Endothelial cell of umbilical vein (primary cell): ENCODE measurements at regions not wholly inside any gene's neighbourhood (a gene's known extent, or its start where the extent isn't known, plus 50 kb on each side); places are given as distances from the start of the nearest gene placed in this dataset.

ENCODE experiments used
- BruUV-seq: library from RNA; stranded (reverse); fragments of 400-500 nt; replicated peaks from 2 replicates; lab custom pipeline; 2021; lab: Mats Ljungman, UMichigan
- CTCF ChIA-PET: fragments of 300-600, 350-600 bp; sonication (Branson Sonifier 250); formaldehyde crosslinking; loops from one replicate; lab custom pipeline; 2021; ENCODE audit warnings: antibody characterized with exemption, inconsistent platforms; lab: Charles Lee
- POLR2A ChIA-PET: fragments of 300-600, 350-600 bp; sonication (Branson Sonifier 250); formaldehyde crosslinking; loops from one replicate; lab custom pipeline; 2021; ENCODE audit warnings: antibody characterized with exemption, inconsistent platforms; lab: Charles Lee
- DNase-seq: peaks from one replicate; pipeline ENCODE4 v3.0.0-alpha.2; 2011; ENCODE audit warnings: low read depth, low spot score
- FAIRE-seq: peaks from 2 replicates; lab custom pipeline; 2011; peaks lifted over from hg19 to GRCh38; lab: Jason Lieb, UNC
- H2AFZ ChIP-seq: 2 replicates; pipeline ENCODE4 v1.6.0; 2012; ENCODE audit warnings: low read depth, low read length, control low read depth, inconsistent platforms
- H3K27ac ChIP-seq: 2 replicates; pipeline ENCODE4 v1.5.1; 2011; ENCODE audit warnings: low read depth, mild to moderate bottlenecking, control low read depth, low read length, moderate library complexity; ENCODE audit not compliant: insufficient read depth
- H3K27me3 ChIP-seq, 2 experiments: 2 replicates each; pipeline versions ENCODE4 v1.6.0 to v1.6.1; 2011; ENCODE audit warnings: low read length in 2 of 2, mixed read lengths in 1 of 2; ENCODE audit not compliant: control insufficient read depth in 2 of 2, insufficient read depth in 2 of 2
- H3K36me3 ChIP-seq, 2 experiments: 2 replicates in 1 of 2; 3 replicates in 1 of 2; pipeline ENCODE4 v1.5.1; 2011; ENCODE audit warnings: low read length in 2 of 2, mild to moderate bottlenecking in 1 of 2, moderate library complexity in 1 of 2; ENCODE audit not compliant: control insufficient read depth in 2 of 2, insufficient read depth in 2 of 2; ENCODE audit errors: extremely low read depth in 1 of 2
- H3K4me1 ChIP-seq: 3 replicates; pipeline ENCODE4 v1.5.1; 2011; ENCODE audit warnings: mild to moderate bottlenecking, low read length; ENCODE audit not compliant: control insufficient read depth, insufficient read depth; ENCODE audit errors: extremely low read depth
- H3K4me2 ChIP-seq: 2 replicates; pipeline ENCODE4 v1.6.1; 2011; ENCODE audit warnings: low read length, control low read depth, mixed read lengths; ENCODE audit not compliant: insufficient read depth
- H3K4me3 ChIP-seq, 3 experiments: fragments of 200-600 bp in 1 of 3; sonication (generic), shearing (Covaris generic) in 1 of 3; replicated peaks in 1 of 3; 2 replicates each; pipeline ENCODE4 v1.5.1; 2011 to 2016; ENCODE audit warnings: control low read depth in 3 of 3, low read length in 3 of 3, mild to moderate bottlenecking in 2 of 3, inconsistent platforms in 1 of 3, low read depth in 1 of 3, moderate library complexity in 1 of 3; ENCODE audit not compliant: insufficient read depth in 1 of 3
- H3K79me2 ChIP-seq: 2 replicates; pipeline ENCODE4 v1.6.0; 2012; ENCODE audit warnings: low read length, inconsistent platforms; ENCODE audit not compliant: control insufficient read depth, insufficient read depth
- H3K9ac ChIP-seq: replicated peaks from 2 replicates; pipeline ENCODE3; 2011; ENCODE audit warnings: low read length, control low read depth; ENCODE audit not compliant: insufficient read depth; ENCODE audit errors: extremely low read depth
- H3K9me1 ChIP-seq: replicated peaks from 3 replicates; pipeline ENCODE4 v1.6.0; 2011; ENCODE audit warnings: mild to moderate bottlenecking, low read length; ENCODE audit not compliant: control insufficient read depth, insufficient read depth; ENCODE audit errors: extremely low read depth
- H3K9me3 ChIP-seq: replicated peaks from 2 replicates; pipeline ENCODE4 v1.5.1; 2012; ENCODE audit warnings: low read length, inconsistent platforms; ENCODE audit not compliant: control insufficient read depth, insufficient read depth
- H4K20me1 ChIP-seq: replicated peaks from 2 replicates; pipeline ENCODE3; 2011; ENCODE audit warnings: mild to moderate bottlenecking, low read length; ENCODE audit not compliant: control insufficient read depth, insufficient read depth; ENCODE audit errors: extremely low read depth
- EZH2 ChIP-seq: IDR thresholded peaks from 2 replicates; pipeline ENCODE4 v1.6.1; 2012; ENCODE audit warnings: borderline replicate concordance, low read depth, mild to moderate bottlenecking, moderate library complexity, low read length, inconsistent platforms; ENCODE audit not compliant: severe bottlenecking
- FOS ChIP-seq: IDR thresholded peaks from 2 replicates; pipeline ENCODE4 v1.6.1; 2011; ENCODE audit warnings: mild to moderate bottlenecking, low read length, moderate library complexity, borderline replicate concordance; ENCODE audit not compliant: insufficient read depth
- GATA2 ChIP-seq: IDR thresholded peaks from 2 replicates; pipeline ENCODE4 v1.7.0; 2011; ENCODE audit warnings: low read depth, mild to moderate bottlenecking, moderate library complexity, mixed read lengths, low read length; ENCODE audit not compliant: insufficient read length, insufficient read depth
- JUN ChIP-seq: IDR thresholded peaks from 2 replicates; pipeline ENCODE4 v1.6.1; 2011; ENCODE audit warnings: borderline replicate concordance, low read depth; ENCODE audit not compliant: insufficient read length, insufficient read depth
- MYC ChIP-seq: IDR thresholded peaks from one replicate; pipeline ENCODE4 v1.6.1; 2011; ENCODE audit warnings: mild to moderate bottlenecking, low read depth, low read length
- POLR2A ChIP-seq: IDR thresholded peaks from 2 replicates; pipeline ENCODE4 v1.6.1; 2012; ENCODE audit warnings: low read depth, mild to moderate bottlenecking, control low read depth, low read length
- POLR2AphosphoS5 ChIP-seq: IDR thresholded peaks from 2 replicates; pipeline ENCODE4 v1.6.1; 2012; ENCODE audit warnings: low read depth, mild to moderate bottlenecking, control low read depth, low read length, moderate library complexity; ENCODE audit not compliant: insufficient read depth
- dilution Hi-C: fragments of 300-500 bp; cut with MboI; formaldehyde crosslinking; loops from one replicate; pipeline ENCODE4 v1.15.0; 2019; ENCODE audit warnings: low sequenced_read_pairs; ENCODE audit not compliant: extremely low pct_ligation_motif_present
- intact Hi-C: fragments of 100-400 bp; cut with micrococcal nuclease; formaldehyde crosslinking; loops from one replicate; pipeline ENCODE4 v1.10.0; 2022
- TF ChIP-seq, protein P1 (sequence below): IDR thresholded peaks from 2 replicates; pipeline ENCODE4 v1.6.1; 2011; ENCODE audit not compliant: insufficient read depth, insufficient read length
- TF ChIP-seq, protein P2 (sequence below), 2 donors: IDR thresholded peaks; 1 replicate in 1 of 2; 2 replicates in 1 of 2; pipeline ENCODE4 v1.5.1; 2011; ENCODE audit warnings: low read length in 2 of 2, mild to moderate bottlenecking in 2 of 2, moderate library complexity in 2 of 2, control low read depth in 1 of 2, inconsistent platforms in 1 of 2, low read depth in 1 of 2; ENCODE audit not compliant: insufficient read depth in 1 of 2; ENCODE audit errors: extremely low read depth in 1 of 2

DNA sequence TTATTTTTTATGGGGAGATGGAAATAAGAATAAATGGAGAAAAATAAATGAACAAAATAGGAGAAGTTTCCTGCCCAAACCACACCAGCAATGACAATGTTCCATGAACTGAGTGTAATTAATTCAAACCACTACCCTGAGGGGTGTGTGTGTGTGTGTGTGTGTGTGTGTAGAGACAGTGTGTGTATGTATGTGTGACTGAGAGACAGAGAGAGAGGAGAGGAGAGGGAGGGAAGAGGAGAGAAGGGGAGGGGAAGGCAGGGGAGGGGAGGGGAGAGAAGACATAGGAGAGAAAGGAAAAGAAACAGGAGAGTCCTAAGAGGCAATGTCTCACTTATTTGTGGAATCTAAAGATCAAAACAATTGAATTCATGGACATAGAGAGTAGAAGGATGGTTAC lies 65.0 kb upstream of the POU2AF1 start:
- BruUV-seq = no TSS peak

More for the DNA sequence above, 65.0 kb upstream of the POU2AF1 start:
- CTCF ChIA-PET = no interaction called here
- POLR2A ChIA-PET = no interaction called here
- Histone ChIP-seq H3K9me1 (no peaks in the 10 kb centered on the region), H3K9ac (no peak overlapping the region), H3K4me3 (no peak overlapping the region), H2AFZ (no peak overlapping the region), H3K4me2 (no peak overlapping the region), H3K79me2 (no peaks in the 10 kb centered on the region), H3K27ac (no peak overlapping the region), H3K27me3 (peaks cover 0 to 2% of the 10 kb centered on the region in 2 experiments), H3K36me3 (no peaks in the 10 kb centered on the region), H4K20me1 (no peaks in the 10 kb centered on the region), H3K9me3 (no peaks in the 10 kb centered on the region), H3K4me1 (peaks cover 3% of the 10 kb centered on the region)
- intact Hi-C loops (loop anchor here (10.0 kb wide), 1 partner anchor 979 kb away; no protein-coding TSS in a partner anchor), dilution Hi-C loops (no loop called here)
- no peak for DNase-seq
- no peak for FAIRE-seq
- TF ChIP-seq, protein P1, sequence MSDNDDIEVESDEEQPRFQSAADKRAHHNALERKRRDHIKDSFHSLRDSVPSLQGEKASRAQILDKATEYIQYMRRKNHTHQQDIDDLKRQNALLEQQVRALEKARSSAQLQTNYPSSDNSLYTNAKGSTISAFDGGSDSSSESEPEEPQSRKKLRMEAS = no peak
- TF ChIP-seq POLR2A (no peak), POLR2AphosphoS5 (no peak), FOS (no peak), EZH2 (no peak), GATA2 (no peak), JUN (no peak), MYC (no peak)
- TF ChIP-seq, protein P2, sequence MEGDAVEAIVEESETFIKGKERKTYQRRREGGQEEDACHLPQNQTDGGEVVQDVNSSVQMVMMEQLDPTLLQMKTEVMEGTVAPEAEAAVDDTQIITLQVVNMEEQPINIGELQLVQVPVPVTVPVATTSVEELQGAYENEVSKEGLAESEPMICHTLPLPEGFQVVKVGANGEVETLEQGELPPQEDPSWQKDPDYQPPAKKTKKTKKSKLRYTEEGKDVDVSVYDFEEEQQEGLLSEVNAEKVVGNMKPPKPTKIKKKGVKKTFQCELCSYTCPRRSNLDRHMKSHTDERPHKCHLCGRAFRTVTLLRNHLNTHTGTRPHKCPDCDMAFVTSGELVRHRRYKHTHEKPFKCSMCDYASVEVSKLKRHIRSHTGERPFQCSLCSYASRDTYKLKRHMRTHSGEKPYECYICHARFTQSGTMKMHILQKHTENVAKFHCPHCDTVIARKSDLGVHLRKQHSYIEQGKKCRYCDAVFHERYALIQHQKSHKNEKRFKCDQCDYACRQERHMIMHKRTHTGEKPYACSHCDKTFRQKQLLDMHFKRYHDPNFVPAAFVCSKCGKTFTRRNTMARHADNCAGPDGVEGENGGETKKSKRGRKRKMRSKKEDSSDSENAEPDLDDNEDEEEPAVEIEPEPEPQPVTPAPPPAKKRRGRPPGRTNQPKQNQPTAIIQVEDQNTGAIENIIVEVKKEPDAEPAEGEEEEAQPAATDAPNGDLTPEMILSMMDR (IDR thresholded peaks at IDR 0.05; ENCODE audit: extremely low read depth in 1 of 2, insufficient read depth in 1 of 2, low read depth in 1 of 2, low read length in 2 of 2) = no peak
